ENCODE measurements at regions not wholly inside any gene's neighbourhood (a gene's known extent, or its start where the extent isn't known, plus 50 kb on each side); places are given as distances from the start of the nearest gene placed in this dataset.

- H3K4me3 ChIP-seq (replicated peaks; ENCODE audit: low read depth, low read length) = no peak overlapping the region
- DNase-seq (ENCODE audit: low read depth) = no peak
- no peak for TF ChIP-seq CTCF (IDR thresholded peaks at IDR 0.05; ENCODE audit: low read length, missing control alignments)
Measured at GRCh38 chr9:20044686-20045085, 255.8 kb upstream of the SLC24A2 start.

- H3K4me3 ChIP-seq (replicated peaks; ENCODE audit: low read depth, low read length) = no peak overlapping the region
- no peak for TF ChIP-seq CTCF (IDR thresholded peaks at IDR 0.05; ENCODE audit: low read length, missing control alignments)
- DNase-seq (ENCODE audit: low read depth) = no peak
Measured at GRCh38 chr9:20043461-20043860, 254.6 kb upstream of the SLC24A2 start.

- no peak overlapping the region for H3K4me3 ChIP-seq (replicated peaks; ENCODE audit: low read depth, low read length)
- TF ChIP-seq CTCF (IDR thresholded peaks at IDR 0.05; ENCODE audit: low read length, missing control alignments) = no peak
- DNase-seq (ENCODE audit: low read depth) = no peak
Measured at GRCh38 chr9:20043035-20043434, 254.2 kb upstream of the SLC24A2 start.

- no peak for DNase-seq (ENCODE audit: low read depth)
- TF ChIP-seq CTCF (IDR thresholded peaks at IDR 0.05; ENCODE audit: low read length, missing control alignments) = no peak
- H3K4me3 ChIP-seq (replicated peaks; ENCODE audit: low read depth, low read length) = no peak overlapping the region
Measured at GRCh38 chr9:20042128-20042711, 253.4 kb upstream of the SLC24A2 start.

- TF ChIP-seq CTCF (IDR thresholded peaks at IDR 0.05; ENCODE audit: low read length, missing control alignments) = no peak
- no peak overlapping the region for H3K4me3 ChIP-seq (replicated peaks; ENCODE audit: low read depth, low read length)
- no peak for DNase-seq (ENCODE audit: low read depth)
Measured at GRCh38 chr9:20041697-20042081, 252.9 kb upstream of the SLC24A2 start.

- no peak for DNase-seq (ENCODE audit: low read depth)
- TF ChIP-seq CTCF (IDR thresholded peaks at IDR 0.05; ENCODE audit: low read length, missing control alignments) = no peak
- H3K4me3 ChIP-seq (replicated peaks; ENCODE audit: low read depth, low read length) = no peak overlapping the region
Measured at GRCh38 chr9:20040991-20041696, 252.3 kb upstream of the SLC24A2 start.

- H3K4me3 ChIP-seq (replicated peaks; ENCODE audit: low read depth, low read length) = no peak overlapping the region
- no peak for DNase-seq (ENCODE audit: low read depth)
- TF ChIP-seq CTCF (IDR thresholded peaks at IDR 0.05; ENCODE audit: low read length, missing control alignments) = no peak
Measured at GRCh38 chr9:20037699-20038098, 248.9 kb upstream of the SLC24A2 start.
